OCI-LY7 (cell line): ENCODE measurements at regions not wholly inside any gene's neighbourhood (a gene's known extent, or its start where the extent isn't known, plus 50 kb on each side); places are given as distances from the start of the nearest gene placed in this dataset.
A peak's percentile ranks its signal among the peaks of the same experiment; 100 is the strongest.
"Not testable (repeated sequence)": the region's sequence is repeated elsewhere in the genome, so short reads cannot be mapped to it uniquely, and the experiment has no call there.

Experiments
- BruUV-seq: library from RNA; stranded (reverse); fragments of 400-500 nt; replicated peaks from 2 replicates; lab custom pipeline; 2021; lab: Mats Ljungman, UMichigan
- CTCF ChIA-PET: fragments of 300-600 bp; sonication (Branson Sonifier 250); formaldehyde crosslinking; loops from one replicate; lab custom pipeline; 2022; ENCODE audit warnings: antibody characterized with exemption; ENCODE audit not compliant: unreplicated experiment; lab: Charles Lee
- POLR2A ChIA-PET: fragments of 300-600 bp; sonication (Branson Sonifier 250); formaldehyde crosslinking; loops from one replicate; lab custom pipeline; 2022; ENCODE audit warnings: antibody characterized with exemption; lab: Charles Lee
- DNase-seq: peaks from one replicate; pipeline ENCODE4 v3.0.0-alpha.2; 2015; ENCODE audit warnings: low spot score
- H2AFZ ChIP-seq: fragments of 200-600 bp; sonication (generic), shearing (Covaris generic); 2 replicates; pipeline ENCODE4 v1.6.1; 2014; ENCODE audit warnings: mild to moderate bottlenecking, antibody characterized with exemption, low read length, moderate library complexity
- H3K27ac ChIP-seq: fragments of 200-600 bp; sonication (generic); 2 replicates; pipeline ENCODE4 v1.5.1; 2014; ENCODE audit warnings: mixed run types, low read depth, mild to moderate bottlenecking, moderate library complexity, low read length, inconsistent platforms; ENCODE audit not compliant: poor library complexity, severe bottlenecking
- H3K36me3 ChIP-seq: fragments of 200-600 bp; sonication (generic); 2 replicates; pipeline ENCODE4 v1.6.1; 2014; ENCODE audit warnings: mild to moderate bottlenecking, antibody characterized with exemption, low read length, moderate library complexity, mixed read lengths; ENCODE audit not compliant: insufficient read depth
- H3K4me1 ChIP-seq: fragments of 200-600 bp; sonication (generic); 2 replicates; pipeline ENCODE4 v1.5.1; 2014; ENCODE audit warnings: mild to moderate bottlenecking, low read length; ENCODE audit not compliant: insufficient read depth, poor library complexity, severe bottlenecking
- H3K4me2 ChIP-seq: fragments of 200-600 bp; sonication (generic); 2 replicates; pipeline ENCODE4 v1.6.1; 2014; ENCODE audit warnings: mild to moderate bottlenecking, low read length
- H3K4me3 ChIP-seq: fragments of 200-600 bp; sonication (generic); 2 replicates; pipeline ENCODE4 v1.5.1; 2014; ENCODE audit warnings: mild to moderate bottlenecking, low read depth, low read length; ENCODE audit not compliant: poor library complexity, severe bottlenecking
- H3K79me2 ChIP-seq: fragments of 200-600 bp; sonication (generic); 2 replicates; pipeline ENCODE4 v1.6.1; 2016; ENCODE audit warnings: low read depth, mild to moderate bottlenecking, low read length, moderate library complexity, mixed read lengths; ENCODE audit not compliant: insufficient read depth
- H3K9me2 ChIP-seq: fragments of 200-600 bp; sonication (generic); 2 replicates; pipeline ENCODE4 v1.6.1; 2016; ENCODE audit warnings: mild to moderate bottlenecking, low read length, mixed read lengths; ENCODE audit not compliant: insufficient read depth
- H3K9me3 ChIP-seq: fragments of 200-600 bp; sonication (generic); 2 replicates; pipeline ENCODE4 v1.6.1; 2014; ENCODE audit warnings: mild to moderate bottlenecking, mixed run types, low read length, mixed read lengths
- H4K20me1 ChIP-seq: fragments of 200-600 bp; sonication (generic); 2 replicates; pipeline ENCODE4 v1.6.1; 2014; ENCODE audit warnings: mild to moderate bottlenecking, antibody characterized with exemption, low read length, moderate library complexity, mixed read lengths; ENCODE audit not compliant: insufficient read depth
- intact Hi-C: fragments of 100-400 bp; cut with micrococcal nuclease; formaldehyde crosslinking; loops from one replicate; pipeline ENCODE4 v1.10.0; 2022; ENCODE audit not compliant: unreplicated experiment

- CTCF ChIA-PET: interaction anchor here (1.1 kb wide), 1 partner anchor 1018 kb away, joined by 3 read pairs; no protein-coding TSS in a partner anchor
- H3K9me2 ChIP-seq, H3K9me3 ChIP-seq, H4K20me1 ChIP-seq, H3K36me3 ChIP-seq, intact Hi-C loops, H3K79me2 ChIP-seq, H3K27ac ChIP-seq, H2AFZ ChIP-seq: not testable (repeated sequence)
- BruUV-seq: TSS peak; percentile 78
- H3K4me3 ChIP-seq: peak overlapping the region; percentile 74
- peaks cover 23% of the 10 kb centered on the region for H3K4me1 ChIP-seq
- H3K4me2 ChIP-seq: peak overlapping the region; percentile 70
- peak; percentile 19 for DNase-seq
- POLR2A ChIA-PET: interaction anchor here (0.8 kb wide), 1 partner anchor 1018 kb away, joined by 3 read pairs; no protein-coding TSS in a partner anchor
These were observed 1609.3 kb downstream of the SPATA31A7 start for GRCh38 chr9:62798884-62799850.

- Histone ChIP-seq H3K4me2 (peak overlapping the region; percentile 70), H3K4me3 (peak overlapping the region; percentile 74), H3K4me1 (peaks cover 23% of the 10 kb centered on the region)
- H3K9me2 ChIP-seq, H3K36me3 ChIP-seq, H3K27ac ChIP-seq, POLR2A ChIA-PET, H4K20me1 ChIP-seq, H3K79me2 ChIP-seq, CTCF ChIA-PET, intact Hi-C loops, H3K9me3 ChIP-seq, H2AFZ ChIP-seq, BruUV-seq: not testable (repeated sequence)
- peak; percentile 22 for DNase-seq
These were observed 1610.1 kb downstream of the SPATA31A7 start for GRCh38 chr9:62799851-62800371.

GRCh38 chr9:62800451-62801371 lies 1610.9 kb downstream of the SPATA31A7 start:
- CTCF ChIA-PET: interaction anchor here (0.6 kb wide), 1 partner anchor 1016 kb away, joined by 4 read pairs; no protein-coding TSS in a partner anchor
- H3K9me3 ChIP-seq, H2AFZ ChIP-seq, intact Hi-C loops, H3K79me2 ChIP-seq, H3K9me2 ChIP-seq, BruUV-seq, H4K20me1 ChIP-seq, H3K36me3 ChIP-seq: not testable (repeated sequence)
- H3K27ac ChIP-seq: peak overlapping the region; percentile 25
- POLR2A ChIA-PET: interaction anchor here (1.0 kb wide), 1 partner anchor 1017 kb away, joined by 4 read pairs; no protein-coding TSS in a partner anchor
- peak; percentile 37 for DNase-seq
- peaks cover 23% of the 10 kb centered on the region for H3K4me1 ChIP-seq
- peak overlapping the region; percentile 70 for H3K4me2 ChIP-seq
- H3K4me3 ChIP-seq: peak overlapping the region; percentile 74

DNA sequence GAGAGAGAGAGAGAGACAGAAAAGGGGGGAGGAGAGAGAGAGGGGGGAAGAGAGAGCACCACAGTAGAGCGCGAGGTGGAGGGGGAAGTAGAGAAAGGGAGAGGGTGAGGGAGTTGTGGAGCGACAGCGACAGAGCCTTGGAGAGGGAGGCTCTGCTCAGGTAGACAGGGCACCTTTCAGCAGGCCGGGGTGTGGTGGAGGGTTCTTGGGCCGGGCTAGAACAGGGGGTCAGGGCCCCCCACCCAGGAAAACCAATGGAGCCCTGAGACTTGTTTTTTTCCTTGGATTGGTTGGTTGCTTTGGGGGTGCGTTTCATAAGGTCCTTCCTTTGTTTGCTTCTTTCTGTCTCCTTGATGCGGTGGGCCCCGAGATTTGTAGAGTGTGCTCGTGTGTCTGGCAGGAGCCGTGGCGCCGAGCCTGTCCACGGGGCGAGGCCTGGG lies 1611.6 kb downstream of the SPATA31A7 start:
- Histone ChIP-seq H3K4me2 (peak overlapping the region; percentile 70), H3K4me3 (peak overlapping the region; percentile 74), H3K27ac (peak overlapping the region; percentile 35), H2AFZ (peak overlapping the region; percentile 92; the same call in 1 of the 2 replicates), H3K4me1 (peaks cover 23% of the 10 kb centered on the region)
- H3K9me3 ChIP-seq, H3K36me3 ChIP-seq, intact Hi-C loops, H3K79me2 ChIP-seq, H3K9me2 ChIP-seq, H4K20me1 ChIP-seq: not testable (repeated sequence)
- CTCF ChIA-PET: interaction anchor here (0.6 kb wide), 1 partner anchor 1016 kb away, joined by 4 read pairs; no protein-coding TSS in a partner anchor
- TSS peak; percentile 81 for BruUV-seq
- POLR2A ChIA-PET: interaction anchor here (1.0 kb wide), 1 partner anchor 1016 kb away, joined by 4 read pairs; no protein-coding TSS in a partner anchor
- DNase-seq: peak; percentile 28
